PFSK-1 (cell line): ENCODE measurements at regions not wholly inside any gene's neighbourhood (a gene's known extent, or its start where the extent isn't known, plus 50 kb on each side); places are given as distances from the start of the nearest gene placed in this dataset.

Experiments
- FOXP2 ChIP-seq: optimal IDR thresholded peaks from 2 replicates; pipeline ENCODE3; 2011; ENCODE audit warnings: borderline replicate concordance, control low read depth, inconsistent platforms; ENCODE audit not compliant: insufficient read depth; ENCODE audit errors: extremely low read length, extremely low read depth
- POLR2AphosphoS5 ChIP-seq: IDR thresholded peaks from 2 replicates; pipeline ENCODE4 v1.6.1; 2012; ENCODE audit warnings: low read depth, mild to moderate bottlenecking, control low read depth, low read length, moderate library complexity
- SIN3A ChIP-seq: IDR thresholded peaks from 2 replicates; pipeline ENCODE4 v1.6.1; 2012; ENCODE audit warnings: mild to moderate bottlenecking, low read length, moderate library complexity, borderline replicate concordance; ENCODE audit not compliant: insufficient read depth
- TAF1 ChIP-seq: IDR thresholded peaks from 2 replicates; pipeline ENCODE4 v1.6.1; 2012; ENCODE audit warnings: low read length, control low read depth, borderline replicate concordance; ENCODE audit not compliant: insufficient read depth
- TF ChIP-seq, protein P1 (sequence below), 2 experiments: IDR thresholded peaks; 2 replicates each; pipeline versions ENCODE4 v1.6.1 to v1.8.0; 2011 to 2012; ENCODE audit warnings: low read depth in 2 of 2, low read length in 2 of 2, control low read depth in 1 of 2, inconsistent platforms in 1 of 2, mild to moderate bottlenecking in 1 of 2, moderate library complexity in 1 of 2; ENCODE audit not compliant: insufficient read depth in 1 of 2

DNA sequence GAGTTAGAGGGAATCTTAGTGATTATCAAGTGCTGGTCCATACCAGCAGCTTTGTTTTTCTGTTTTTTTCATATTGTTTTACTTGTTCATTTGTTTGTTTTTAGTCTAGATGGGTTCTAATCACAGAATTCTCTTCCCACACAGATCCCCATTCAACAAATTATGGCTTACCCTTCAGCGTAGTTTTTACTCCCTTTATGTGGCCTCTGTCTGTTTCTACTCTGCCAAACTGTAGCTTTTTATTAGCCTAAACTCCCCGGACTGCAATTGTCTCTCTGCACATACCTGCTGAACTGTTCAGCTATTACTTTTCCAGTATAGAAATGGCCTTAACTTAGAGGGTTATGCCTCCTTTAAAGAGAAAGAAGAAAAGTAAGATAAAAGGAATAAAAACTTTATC is 348.5 kb downstream of the TGFB2 start:
- TF ChIP-seq TAF1 (no peak), POLR2AphosphoS5 (no peak), FOXP2 (no peak), SIN3A (no peak)
- TF ChIP-seq, protein P1, sequence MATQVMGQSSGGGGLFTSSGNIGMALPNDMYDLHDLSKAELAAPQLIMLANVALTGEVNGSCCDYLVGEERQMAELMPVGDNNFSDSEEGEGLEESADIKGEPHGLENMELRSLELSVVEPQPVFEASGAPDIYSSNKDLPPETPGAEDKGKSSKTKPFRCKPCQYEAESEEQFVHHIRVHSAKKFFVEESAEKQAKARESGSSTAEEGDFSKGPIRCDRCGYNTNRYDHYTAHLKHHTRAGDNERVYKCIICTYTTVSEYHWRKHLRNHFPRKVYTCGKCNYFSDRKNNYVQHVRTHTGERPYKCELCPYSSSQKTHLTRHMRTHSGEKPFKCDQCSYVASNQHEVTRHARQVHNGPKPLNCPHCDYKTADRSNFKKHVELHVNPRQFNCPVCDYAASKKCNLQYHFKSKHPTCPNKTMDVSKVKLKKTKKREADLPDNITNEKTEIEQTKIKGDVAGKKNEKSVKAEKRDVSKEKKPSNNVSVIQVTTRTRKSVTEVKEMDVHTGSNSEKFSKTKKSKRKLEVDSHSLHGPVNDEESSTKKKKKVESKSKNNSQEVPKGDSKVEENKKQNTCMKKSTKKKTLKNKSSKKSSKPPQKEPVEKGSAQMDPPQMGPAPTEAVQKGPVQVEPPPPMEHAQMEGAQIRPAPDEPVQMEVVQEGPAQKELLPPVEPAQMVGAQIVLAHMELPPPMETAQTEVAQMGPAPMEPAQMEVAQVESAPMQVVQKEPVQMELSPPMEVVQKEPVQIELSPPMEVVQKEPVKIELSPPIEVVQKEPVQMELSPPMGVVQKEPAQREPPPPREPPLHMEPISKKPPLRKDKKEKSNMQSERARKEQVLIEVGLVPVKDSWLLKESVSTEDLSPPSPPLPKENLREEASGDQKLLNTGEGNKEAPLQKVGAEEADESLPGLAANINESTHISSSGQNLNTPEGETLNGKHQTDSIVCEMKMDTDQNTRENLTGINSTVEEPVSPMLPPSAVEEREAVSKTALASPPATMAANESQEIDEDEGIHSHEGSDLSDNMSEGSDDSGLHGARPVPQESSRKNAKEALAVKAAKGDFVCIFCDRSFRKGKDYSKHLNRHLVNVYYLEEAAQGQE (IDR thresholded peaks at IDR 0.05; ENCODE audit: insufficient read depth in 1 of 2, low read depth in 2 of 2, low read length in 2 of 2), result no peak

DNA sequence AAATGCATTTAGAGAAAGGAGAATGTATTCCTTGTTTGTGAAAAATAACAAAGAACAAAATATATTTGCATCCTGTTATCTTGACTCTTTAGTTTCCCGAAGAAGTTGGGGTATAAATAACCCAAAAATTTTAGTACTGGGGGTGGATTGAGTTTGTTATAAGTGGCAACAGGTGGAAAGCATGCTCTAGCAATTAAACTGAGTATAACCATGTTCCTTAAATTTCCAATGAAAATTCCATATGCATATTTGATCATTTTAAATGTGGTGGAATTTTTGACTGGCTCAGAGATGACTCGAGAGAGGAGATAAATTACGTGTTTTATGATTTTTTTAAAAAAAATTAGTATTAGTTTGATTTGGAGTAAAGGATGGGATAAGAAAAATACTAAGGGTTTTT is 348.9 kb downstream of the TGFB2 start:
- TF ChIP-seq FOXP2, result no peak
- no peak for TF ChIP-seq TAF1
- TF ChIP-seq SIN3A, result no peak
- TF ChIP-seq, protein P1 (IDR thresholded peaks at IDR 0.05; ENCODE audit: insufficient read depth in 1 of 2, low read depth in 2 of 2, low read length in 2 of 2), result no peak
- TF ChIP-seq POLR2AphosphoS5, result no peak

DNA sequence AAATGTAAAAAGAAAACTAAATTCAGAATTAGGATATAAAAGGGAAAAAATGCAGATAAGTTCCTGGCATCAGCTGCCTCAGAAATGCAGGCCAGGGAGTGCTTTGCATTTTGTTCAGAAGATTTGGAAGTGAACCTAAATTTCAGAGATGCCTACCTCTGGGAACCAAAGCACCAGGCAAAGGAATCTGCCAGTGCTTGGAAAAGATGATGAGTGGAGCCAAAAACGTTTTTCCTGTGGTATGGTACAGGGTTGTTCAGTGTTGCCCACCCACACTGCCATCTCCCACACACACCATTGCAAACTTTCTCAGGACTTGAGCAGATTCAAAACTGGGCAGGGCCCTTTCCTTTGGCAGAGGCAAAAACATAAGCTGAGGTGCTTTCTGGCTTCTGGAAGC is 349.5 kb downstream of the TGFB2 start:
- no peak for TF ChIP-seq POLR2AphosphoS5
- no peak for TF ChIP-seq TAF1
- no peak for TF ChIP-seq FOXP2
- TF ChIP-seq SIN3A, result no peak
- TF ChIP-seq, protein P1 (IDR thresholded peaks at IDR 0.05; ENCODE audit: insufficient read depth in 1 of 2, low read depth in 2 of 2, low read length in 2 of 2), result no peak

DNA sequence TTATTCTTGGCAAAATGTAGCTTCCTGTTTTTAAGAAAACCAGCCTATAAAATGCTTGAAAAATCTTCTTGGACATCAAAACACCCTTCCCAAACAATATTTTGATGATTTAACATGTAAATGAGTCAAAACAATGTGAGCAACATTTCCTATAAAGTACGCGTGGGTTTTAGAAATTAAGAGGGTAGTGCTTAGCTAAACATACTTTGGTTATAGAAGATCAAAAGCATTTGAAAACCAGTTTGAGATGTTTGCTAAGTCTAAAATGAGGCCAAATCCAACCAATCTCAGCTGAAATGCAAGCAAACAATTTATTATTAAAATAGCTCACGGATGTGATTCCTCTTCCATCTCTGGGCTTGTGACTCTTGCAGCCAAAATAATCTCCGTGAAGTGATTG is 350.4 kb downstream of the TGFB2 start:
- TF ChIP-seq FOXP2 (no peak), SIN3A (no peak), POLR2AphosphoS5 (no peak), TAF1 (no peak)
- TF ChIP-seq, protein P1 (IDR thresholded peaks at IDR 0.05; ENCODE audit: insufficient read depth in 1 of 2, low read depth in 2 of 2, low read length in 2 of 2), result no peak

DNA sequence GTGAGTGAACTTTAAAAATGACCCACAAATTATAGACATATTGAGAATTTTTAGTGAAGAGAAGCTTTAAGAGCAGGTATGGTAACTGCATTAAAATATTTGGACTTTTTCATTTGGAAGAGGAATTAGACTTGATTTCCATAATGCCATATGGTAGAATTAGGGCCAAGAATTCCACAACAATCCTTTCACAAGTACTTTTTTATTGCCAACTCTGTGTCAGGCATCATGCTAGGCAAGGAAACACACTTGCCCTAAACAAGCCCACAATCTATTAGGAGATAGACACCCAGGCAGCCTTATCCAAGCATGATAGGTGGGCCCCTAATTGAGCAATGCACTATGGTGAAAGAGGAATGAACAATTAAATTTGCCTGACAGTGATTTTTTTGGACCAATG is 353.0 kb downstream of the TGFB2 start:
- no peak for TF ChIP-seq FOXP2
- no peak for TF ChIP-seq TAF1
- no peak for TF ChIP-seq POLR2AphosphoS5
- no peak for TF ChIP-seq SIN3A
- TF ChIP-seq, protein P1 (IDR thresholded peaks at IDR 0.05; ENCODE audit: insufficient read depth in 1 of 2, low read depth in 2 of 2, low read length in 2 of 2), result no peak
